Loucy (cell line): ENCODE measurements at regions not wholly inside any gene's neighbourhood (a gene's known extent, or its start where the extent isn't known, plus 50 kb on each side); places are given as distances from the start of the nearest gene placed in this dataset.

ENCODE experiments used
- H2AFZ ChIP-seq: fragments of 200-600 bp; sonication (generic); 2 replicates; pipeline ENCODE4 v1.6.0; 2016; ENCODE audit warnings: antibody characterized with exemption, mild to moderate bottlenecking, low read length, moderate library complexity
- H3F3A ChIP-seq: fragments of 200-600 bp; 2 replicates; pipeline ENCODE4 v1.6.0; 2016; ENCODE audit warnings: antibody characterized with exemption, low read depth, mild to moderate bottlenecking
- H3K27me3 ChIP-seq: fragments of 200-600 bp; sonication (generic); 2 replicates; pipeline ENCODE4 v1.6.1; 2014; ENCODE audit warnings: low read length, mild to moderate bottlenecking; ENCODE audit not compliant: insufficient read depth, poor library complexity, severe bottlenecking
- H3K36me3 ChIP-seq: fragments of 200-600 bp; sonication (generic); 2 replicates; pipeline ENCODE4 v1.6.1; 2016; ENCODE audit warnings: low read length; ENCODE audit not compliant: insufficient read depth
- H3K4me1 ChIP-seq: fragments of 200-600 bp; sonication (generic); 2 replicates; pipeline ENCODE4 v1.5.1; 2014; ENCODE audit warnings: low read length, mild to moderate bottlenecking; ENCODE audit not compliant: insufficient read depth, poor library complexity, severe bottlenecking
- H3K4me2 ChIP-seq: fragments of 200-600 bp; sonication (generic); 2 replicates; pipeline ENCODE4 v1.6.0; 2014; ENCODE audit warnings: antibody characterized with exemption, low read length, low read depth, mild to moderate bottlenecking; ENCODE audit not compliant: poor library complexity, severe bottlenecking
- H3K4me3 ChIP-seq: fragments of 200-600 bp; sonication (generic); 2 replicates; pipeline ENCODE4 v1.5.1; 2014; ENCODE audit warnings: low read length, mild to moderate bottlenecking, mixed read lengths; ENCODE audit not compliant: poor library complexity, severe bottlenecking
- H3K79me2 ChIP-seq: fragments of 200-600 bp; sonication (generic); 2 replicates; pipeline ENCODE4 v1.6.1; 2014; ENCODE audit warnings: low read length; ENCODE audit not compliant: insufficient read depth
- H3K9ac ChIP-seq: fragments of 200-600 bp; sonication (generic); 2 replicates; pipeline ENCODE4 v1.6.0; 2014; ENCODE audit warnings: mild to moderate bottlenecking, low read depth, low read length, moderate library complexity; ENCODE audit not compliant: poor library complexity, severe bottlenecking
- H3K9me2 ChIP-seq: fragments of 200-600 bp; sonication (generic); replicated peaks from 2 replicates; pipeline ENCODE4 v1.6.1; 2016; ENCODE audit warnings: low read depth, low read length, mixed read lengths
- H3K9me3 ChIP-seq: fragments of 200-600 bp; sonication (generic); 2 replicates; pipeline ENCODE4 v1.6.1; 2014; ENCODE audit warnings: mild to moderate bottlenecking, antibody characterized with exemption, low read length, low read depth; ENCODE audit not compliant: insufficient read depth
- H4K20me1 ChIP-seq: fragments of 200-600 bp; sonication (generic); 2 replicates; pipeline ENCODE4 v1.6.0; 2014; ENCODE audit warnings: antibody characterized with exemption, low read length, mild to moderate bottlenecking; ENCODE audit not compliant: insufficient read depth, poor library complexity, severe bottlenecking
- EZH2phosphoT487 ChIP-seq: fragments of 200-600 bp; IDR thresholded peaks from 2 replicates; pipeline ENCODE4 v1.6.1; 2018; ENCODE audit warnings: antibody characterized with exemption, mild to moderate bottlenecking, moderate library complexity, borderline replicate concordance
- TF ChIP-seq, protein P1 (sequence below): fragments of 200-600 bp; sonication (generic); conservative IDR thresholded peaks from 2 replicates; pipeline ENCODE4 v1.5.1; 2014; ENCODE audit warnings: mild to moderate bottlenecking, antibody characterized with exemption, low read length

DNA sequence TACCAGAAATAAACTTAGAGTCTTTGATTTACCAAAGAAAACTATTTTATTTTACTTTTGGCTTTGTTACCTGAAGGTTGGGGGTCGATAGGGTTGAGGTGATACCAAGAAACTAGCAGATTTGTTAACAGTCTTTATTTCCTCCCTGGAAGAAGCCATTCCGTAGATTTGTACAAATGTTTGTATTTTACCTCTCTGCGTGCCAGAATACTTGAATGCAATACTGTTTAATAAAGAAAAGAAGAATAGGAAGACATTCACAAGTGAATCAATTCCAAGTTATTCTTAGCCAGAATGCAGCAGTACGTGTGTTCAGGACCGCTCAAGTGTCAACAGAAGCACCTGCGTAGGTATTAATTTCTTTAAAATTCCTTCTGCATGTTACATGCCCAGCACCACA, 260.3 kb upstream of the TENM3 start:
- no peak overlapping the region for H3K4me2 ChIP-seq
- no peaks in the 10 kb centered on the region for H3K79me2 ChIP-seq
- no peaks in the 10 kb centered on the region for H3K36me3 ChIP-seq
- H2AFZ ChIP-seq: no peak overlapping the region
- H3K9ac ChIP-seq: no peak overlapping the region
- no peaks in the 10 kb centered on the region for H4K20me1 ChIP-seq
- H3F3A ChIP-seq: no peaks in the 10 kb centered on the region
- H3K9me3 ChIP-seq: no peaks in the 10 kb centered on the region
- no peaks in the 10 kb centered on the region for H3K27me3 ChIP-seq
- no peaks in the 10 kb centered on the region for H3K4me1 ChIP-seq
- TF ChIP-seq EZH2phosphoT487: no peak
- TF ChIP-seq, protein P1, sequence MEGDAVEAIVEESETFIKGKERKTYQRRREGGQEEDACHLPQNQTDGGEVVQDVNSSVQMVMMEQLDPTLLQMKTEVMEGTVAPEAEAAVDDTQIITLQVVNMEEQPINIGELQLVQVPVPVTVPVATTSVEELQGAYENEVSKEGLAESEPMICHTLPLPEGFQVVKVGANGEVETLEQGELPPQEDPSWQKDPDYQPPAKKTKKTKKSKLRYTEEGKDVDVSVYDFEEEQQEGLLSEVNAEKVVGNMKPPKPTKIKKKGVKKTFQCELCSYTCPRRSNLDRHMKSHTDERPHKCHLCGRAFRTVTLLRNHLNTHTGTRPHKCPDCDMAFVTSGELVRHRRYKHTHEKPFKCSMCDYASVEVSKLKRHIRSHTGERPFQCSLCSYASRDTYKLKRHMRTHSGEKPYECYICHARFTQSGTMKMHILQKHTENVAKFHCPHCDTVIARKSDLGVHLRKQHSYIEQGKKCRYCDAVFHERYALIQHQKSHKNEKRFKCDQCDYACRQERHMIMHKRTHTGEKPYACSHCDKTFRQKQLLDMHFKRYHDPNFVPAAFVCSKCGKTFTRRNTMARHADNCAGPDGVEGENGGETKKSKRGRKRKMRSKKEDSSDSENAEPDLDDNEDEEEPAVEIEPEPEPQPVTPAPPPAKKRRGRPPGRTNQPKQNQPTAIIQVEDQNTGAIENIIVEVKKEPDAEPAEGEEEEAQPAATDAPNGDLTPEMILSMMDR: no peak
- no peaks in the 10 kb centered on the region for H3K9me2 ChIP-seq
- H3K4me3 ChIP-seq: no peak overlapping the region

DNA sequence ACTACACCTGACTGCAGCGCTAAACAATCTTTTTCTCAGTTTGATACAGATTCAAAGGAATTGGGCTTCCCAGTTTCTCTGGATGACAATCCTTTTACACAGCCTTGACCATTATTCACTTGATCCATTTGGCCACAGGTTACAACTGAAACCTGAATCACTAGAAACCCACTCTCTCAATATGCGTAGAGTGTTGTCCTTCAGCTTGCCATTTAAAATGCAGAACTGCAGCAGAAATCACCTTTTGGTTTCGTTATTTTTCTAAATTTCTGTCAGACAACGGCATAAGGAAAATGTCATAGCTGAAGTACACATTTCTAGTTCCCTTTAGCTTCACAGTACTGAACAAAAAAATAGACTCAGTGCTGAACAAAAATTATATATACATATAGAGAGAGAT, 255.8 kb upstream of the TENM3 start:
- H3K9ac ChIP-seq: no peak overlapping the region
- H3K4me2 ChIP-seq: no peak overlapping the region
- no peaks in the 10 kb centered on the region for H3K4me1 ChIP-seq
- no peak overlapping the region for H2AFZ ChIP-seq
- no peaks in the 10 kb centered on the region for H3K9me2 ChIP-seq
- TF ChIP-seq, protein P1: no peak
- no peak for TF ChIP-seq EZH2phosphoT487
- no peaks in the 10 kb centered on the region for H3K79me2 ChIP-seq
- H3K4me3 ChIP-seq: no peak overlapping the region
- H3F3A ChIP-seq: no peaks in the 10 kb centered on the region
- no peaks in the 10 kb centered on the region for H3K27me3 ChIP-seq
- H3K9me3 ChIP-seq: no peaks in the 10 kb centered on the region
- H3K36me3 ChIP-seq: no peaks in the 10 kb centered on the region
- H4K20me1 ChIP-seq: no peaks in the 10 kb centered on the region

DNA sequence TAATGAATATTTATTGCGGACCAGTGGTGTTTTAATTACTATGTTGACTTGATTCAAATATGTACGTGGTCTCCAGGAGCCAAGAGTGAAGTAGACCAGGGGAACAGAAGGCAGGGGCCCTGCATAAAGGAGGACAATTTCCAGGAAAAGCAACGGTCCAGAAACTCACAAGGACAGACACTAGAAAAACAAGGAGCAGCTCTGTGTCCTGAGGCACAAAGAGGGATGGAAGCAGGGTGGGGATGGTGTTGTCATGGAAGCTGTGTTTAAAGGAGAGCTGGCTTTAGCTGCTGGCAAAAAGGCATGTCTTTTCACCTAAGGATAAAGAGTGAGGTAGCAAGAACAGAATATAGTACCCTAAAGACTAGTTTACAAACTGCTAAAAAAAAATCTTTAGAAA, 254.1 kb upstream of the TENM3 start:
- Histone ChIP-seq H2AFZ (no peak overlapping the region), H3F3A (no peaks in the 10 kb centered on the region), H3K4me3 (no peak overlapping the region), H3K36me3 (no peaks in the 10 kb centered on the region), H3K9me3 (no peaks in the 10 kb centered on the region), H3K79me2 (no peaks in the 10 kb centered on the region), H3K4me2 (no peak overlapping the region), H3K27me3 (no peaks in the 10 kb centered on the region), H4K20me1 (no peaks in the 10 kb centered on the region), H3K4me1 (no peaks in the 10 kb centered on the region), H3K9ac (no peak overlapping the region), H3K9me2 (no peaks in the 10 kb centered on the region)
- TF ChIP-seq, protein P1: no peak
- no peak for TF ChIP-seq EZH2phosphoT487
